Uterus (tissue), 3 donors: ENCODE measurements at regions not wholly inside any gene's neighbourhood (a gene's known extent, or its start where the extent isn't known, plus 50 kb on each side); places are given as distances from the start of the nearest gene placed in this dataset.

Experiments used
- DNase-seq, 2 donors: peaks; one replicate each; pipeline ENCODE4 v3.0.0-alpha.2; 2019 to 2020
- H3K27ac ChIP-seq, 2 donors: fragments of 200-600 bp; sonication (generic); 1 replicate in 1 of 2; 2 replicates in 1 of 2; pipeline ENCODE4 v1.5.1; 2016 to 2018
- H3K27me3 ChIP-seq, 2 donors: fragments of 200-600 bp; sonication (generic); one replicate each; pipeline ENCODE4 v1.5.1; 2018 to 2019; ENCODE audit warnings: control low read depth in 1 of 2
- H3K36me3 ChIP-seq, 2 donors: fragments of 200-600 bp; sonication (generic); one replicate each; pipeline ENCODE4 v1.5.1; 2019; ENCODE audit warnings: control low read depth in 1 of 2
- H3K4me1 ChIP-seq, 2 donors: fragments of 200-600 bp; sonication (generic); one replicate each; pipeline ENCODE4 v1.5.1; 2018 to 2019; ENCODE audit warnings: control low read depth in 1 of 2
- H3K4me3 ChIP-seq, 2 donors: fragments of 200-600 bp; sonication (generic); 1 replicate in 1 of 2; 2 replicates in 1 of 2; pipeline ENCODE4 v1.5.1; 2018 to 2019; ENCODE audit warnings: mild to moderate bottlenecking in 1 of 2
- H3K9me3 ChIP-seq, 2 donors: fragments of 200-600 bp; sonication (generic); one replicate each; pipeline ENCODE4 v1.5.1; 2019; ENCODE audit warnings: control low read depth in 1 of 2
- POLR2A ChIP-seq, 2 donors: fragments of 450-650 bp; IDR thresholded peaks; one replicate each; pipeline ENCODE4 v1.6.1; 2016; ENCODE audit warnings: antibody characterized with exemption in 2 of 2, mild to moderate bottlenecking in 1 of 2, moderate library complexity in 1 of 2
- intact Hi-C: fragments of 100-400 bp; cut with DNase I; formaldehyde crosslinking; loops from one replicate; pipeline ENCODE4 v1.15.1; 2023; ENCODE audit warnings: low total_unique reads
- TF ChIP-seq, protein P1 (sequence below), 4 experiments: fragments of 200-600 bp in 2 of 4; fragments of 450-650 bp in 2 of 4; sonication (generic) in 2 of 4; IDR thresholded peaks; one replicate each; pipeline ENCODE4 v1.5.1; 2016 to 2019; ENCODE audit warnings: antibody characterized with exemption in 4 of 4, mild to moderate bottlenecking in 2 of 4, moderate library complexity in 1 of 4
- donor health status: DM: yes; HTN: yes; CAD: no.

DNA sequence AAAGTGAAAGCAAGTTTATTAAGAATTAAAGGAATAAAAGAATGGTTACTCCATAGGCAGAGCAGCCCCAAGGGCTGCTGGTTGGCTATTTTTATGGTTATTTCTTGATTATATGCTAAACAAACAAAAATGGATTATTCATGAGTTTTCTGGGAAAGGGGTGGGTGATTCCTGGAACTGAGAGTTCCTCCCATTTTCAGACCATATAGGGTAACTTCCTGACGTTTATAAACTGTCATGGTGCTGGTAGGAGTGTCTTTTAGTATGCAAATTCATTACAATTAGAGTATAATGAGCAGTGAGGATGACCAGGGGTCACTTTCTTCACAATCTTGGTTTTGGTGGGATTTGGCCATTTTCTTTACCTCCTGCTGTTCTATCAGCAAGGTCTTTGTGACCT is 707.9 kb downstream of the ZNF385D start:
- no peak for TF ChIP-seq POLR2A (IDR thresholded peaks at IDR 0.05)
- TF ChIP-seq, protein P1, sequence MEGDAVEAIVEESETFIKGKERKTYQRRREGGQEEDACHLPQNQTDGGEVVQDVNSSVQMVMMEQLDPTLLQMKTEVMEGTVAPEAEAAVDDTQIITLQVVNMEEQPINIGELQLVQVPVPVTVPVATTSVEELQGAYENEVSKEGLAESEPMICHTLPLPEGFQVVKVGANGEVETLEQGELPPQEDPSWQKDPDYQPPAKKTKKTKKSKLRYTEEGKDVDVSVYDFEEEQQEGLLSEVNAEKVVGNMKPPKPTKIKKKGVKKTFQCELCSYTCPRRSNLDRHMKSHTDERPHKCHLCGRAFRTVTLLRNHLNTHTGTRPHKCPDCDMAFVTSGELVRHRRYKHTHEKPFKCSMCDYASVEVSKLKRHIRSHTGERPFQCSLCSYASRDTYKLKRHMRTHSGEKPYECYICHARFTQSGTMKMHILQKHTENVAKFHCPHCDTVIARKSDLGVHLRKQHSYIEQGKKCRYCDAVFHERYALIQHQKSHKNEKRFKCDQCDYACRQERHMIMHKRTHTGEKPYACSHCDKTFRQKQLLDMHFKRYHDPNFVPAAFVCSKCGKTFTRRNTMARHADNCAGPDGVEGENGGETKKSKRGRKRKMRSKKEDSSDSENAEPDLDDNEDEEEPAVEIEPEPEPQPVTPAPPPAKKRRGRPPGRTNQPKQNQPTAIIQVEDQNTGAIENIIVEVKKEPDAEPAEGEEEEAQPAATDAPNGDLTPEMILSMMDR (IDR thresholded peaks at IDR 0.05), result no peak

DNA sequence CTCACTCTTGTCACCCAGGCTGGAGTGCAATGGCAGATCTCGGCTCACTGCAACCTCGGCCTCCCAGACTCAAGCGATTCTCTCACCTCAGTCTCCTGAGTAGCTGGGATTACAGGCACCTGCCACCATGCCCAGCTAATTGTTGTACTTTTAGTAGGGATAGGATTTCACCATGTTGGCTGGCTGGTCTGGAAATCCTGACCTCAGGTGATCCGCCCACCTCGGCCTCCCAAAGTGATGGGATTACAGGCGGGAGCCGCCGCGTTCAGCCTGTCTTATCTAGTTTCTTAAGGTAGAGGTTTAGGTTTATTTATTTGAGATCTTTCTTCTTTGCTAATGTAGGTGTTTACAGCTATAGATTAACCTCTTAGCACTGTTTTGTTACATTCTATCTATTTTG is 708.8 kb downstream of the ZNF385D start:
- Histone ChIP-seq H3K4me1 (no peaks in the 10 kb centered on the region), H3K9me3 (no peaks in the 10 kb centered on the region), H3K27ac (no peak overlapping the region), H3K27me3 (no peaks in the 10 kb centered on the region), H3K4me3 (no peak overlapping the region), H3K36me3 (no peaks in the 10 kb centered on the region)
- intact Hi-C loops, result no loop called here
- DNase-seq, result no peak
- TF ChIP-seq POLR2A (IDR thresholded peaks at IDR 0.05), result no peak
- TF ChIP-seq, protein P1 (IDR thresholded peaks at IDR 0.05), result no peak

More for the DNA sequence above, 707.9 kb downstream of the ZNF385D start:
- DNase-seq, result no peak
- Histone ChIP-seq H3K27me3 (no peaks in the 10 kb centered on the region), H3K27ac (no peak overlapping the region), H3K36me3 (no peaks in the 10 kb centered on the region), H3K4me3 (no peak overlapping the region), H3K9me3 (no peaks in the 10 kb centered on the region), H3K4me1 (no peaks in the 10 kb centered on the region)
- intact Hi-C loops, result no loop called here

DNA sequence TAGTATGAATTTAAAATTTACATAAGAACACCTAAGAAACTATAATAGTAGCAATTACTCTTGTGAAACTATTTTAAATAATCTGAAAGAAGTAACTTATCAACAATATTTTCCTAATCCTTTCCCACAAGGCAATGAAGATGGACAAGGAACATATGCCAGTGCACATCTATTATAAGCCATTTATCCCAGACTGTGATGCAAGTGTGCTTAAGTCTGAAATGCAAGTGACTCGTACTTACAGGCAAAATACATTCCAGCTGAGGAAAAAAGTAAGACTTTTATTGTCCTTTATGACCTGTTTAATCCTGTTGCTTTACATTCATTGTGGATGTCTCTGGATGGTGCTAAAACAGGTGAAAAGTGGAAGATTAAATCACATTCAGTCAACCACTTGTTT is 709.4 kb downstream of the ZNF385D start:
- intact Hi-C loops, result no loop called here
- H3K4me3 ChIP-seq, result no peak overlapping the region
- TF ChIP-seq, protein P1 (IDR thresholded peaks at IDR 0.05), result no peak
- no peak for TF ChIP-seq POLR2A (IDR thresholded peaks at IDR 0.05)
- H3K4me1 ChIP-seq, result no peaks in the 10 kb centered on the region
- no peaks in the 10 kb centered on the region for H3K36me3 ChIP-seq
- no peaks in the 10 kb centered on the region for H3K9me3 ChIP-seq
- no peaks in the 10 kb centered on the region for H3K27me3 ChIP-seq
- no peak overlapping the region for H3K27ac ChIP-seq
- DNase-seq, result no peak

DNA sequence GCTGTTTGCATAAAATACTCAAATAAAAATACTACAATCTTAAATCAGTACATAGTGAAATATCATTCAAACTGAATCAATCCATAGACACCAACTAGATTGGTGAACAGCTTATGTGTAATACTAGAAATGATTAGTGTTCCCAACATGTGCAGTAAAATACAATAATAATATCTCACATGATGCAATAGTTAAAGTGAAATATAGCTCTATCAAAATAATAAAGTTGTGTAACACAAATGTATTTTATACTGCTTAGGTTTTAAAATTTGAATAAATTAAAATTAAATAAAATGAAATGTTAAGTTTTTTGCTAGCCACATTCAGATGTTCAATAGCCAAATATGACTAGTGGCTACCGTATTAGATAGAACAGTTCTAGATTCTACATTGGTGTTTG is 714.1 kb downstream of the ZNF385D start:
- TF ChIP-seq, protein P1 (IDR thresholded peaks at IDR 0.05), result no peak
- TF ChIP-seq POLR2A (IDR thresholded peaks at IDR 0.05), result no peak
- DNase-seq, result no peak
- Histone ChIP-seq H3K4me1 (no peaks in the 10 kb centered on the region), H3K36me3 (no peaks in the 10 kb centered on the region), H3K9me3 (no peaks in the 10 kb centered on the region), H3K27me3 (no peaks in the 10 kb centered on the region), H3K27ac (no peak overlapping the region), H3K4me3 (no peak overlapping the region)
- intact Hi-C loops, result no loop called here

DNA sequence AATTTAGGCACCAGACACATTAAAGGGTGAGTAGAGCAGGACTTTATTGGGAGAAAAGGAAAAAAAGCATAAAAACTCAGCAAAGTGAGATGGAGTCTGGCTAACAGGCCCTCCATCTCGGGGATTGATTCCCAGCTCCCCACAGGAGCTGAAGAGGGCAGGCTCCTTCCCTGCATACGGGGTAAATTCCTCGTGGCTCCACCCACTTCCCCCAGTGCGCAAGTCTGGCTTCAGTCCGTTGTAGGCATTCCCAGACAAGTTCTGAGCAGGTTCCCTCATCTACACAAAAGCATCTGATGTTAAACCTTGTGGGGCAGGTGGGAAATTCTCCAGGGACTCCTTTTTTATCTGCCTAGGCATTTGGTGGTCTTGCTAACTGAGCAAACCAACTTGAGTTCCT is 722.6 kb downstream of the ZNF385D start:
- no peaks in the 10 kb centered on the region for H3K36me3 ChIP-seq
- no peak overlapping the region for H3K4me3 ChIP-seq
- no peak for TF ChIP-seq POLR2A (IDR thresholded peaks at IDR 0.05)
- TF ChIP-seq, protein P1 (IDR thresholded peaks at IDR 0.05), result no peak
- no peaks in the 10 kb centered on the region for H3K9me3 ChIP-seq
- no peaks in the 10 kb centered on the region for H3K27me3 ChIP-seq
- H3K27ac ChIP-seq, result no peak overlapping the region
- no peak for DNase-seq
- intact Hi-C loops, result no loop called here
- no peaks in the 10 kb centered on the region for H3K4me1 ChIP-seq
